RPMI8226 (cell line): ENCODE measurements at regions not wholly inside any gene's neighbourhood (a gene's known extent, or its start where the extent isn't known, plus 50 kb on each side); places are given as distances from the start of the nearest gene placed in this dataset.

ENCODE experiments used
- DNase-seq: peaks from one replicate; pipeline ENCODE4 v3.0.0-alpha.2; 2015

DNA sequence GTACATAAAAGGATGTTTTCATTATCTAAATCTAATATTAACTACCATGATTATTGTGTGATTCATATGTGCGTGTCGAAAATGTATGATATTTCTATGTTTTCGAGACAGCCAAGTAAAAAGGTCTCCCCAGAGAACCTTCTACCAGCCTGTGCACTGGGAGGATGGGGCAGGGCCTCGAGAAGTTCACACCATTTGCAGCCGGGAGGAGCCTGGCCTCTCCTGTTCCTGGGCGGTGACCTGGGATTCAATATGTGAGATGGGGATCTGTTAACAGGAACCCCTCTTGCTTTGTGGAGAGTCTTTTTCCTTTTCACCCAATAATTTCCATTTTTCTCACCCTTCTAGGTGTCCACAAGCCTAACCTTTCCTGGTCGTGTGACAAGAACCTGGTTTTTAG is 189.3 kb downstream of the IPO8 start:
- DNase-seq: no peak

DNA sequence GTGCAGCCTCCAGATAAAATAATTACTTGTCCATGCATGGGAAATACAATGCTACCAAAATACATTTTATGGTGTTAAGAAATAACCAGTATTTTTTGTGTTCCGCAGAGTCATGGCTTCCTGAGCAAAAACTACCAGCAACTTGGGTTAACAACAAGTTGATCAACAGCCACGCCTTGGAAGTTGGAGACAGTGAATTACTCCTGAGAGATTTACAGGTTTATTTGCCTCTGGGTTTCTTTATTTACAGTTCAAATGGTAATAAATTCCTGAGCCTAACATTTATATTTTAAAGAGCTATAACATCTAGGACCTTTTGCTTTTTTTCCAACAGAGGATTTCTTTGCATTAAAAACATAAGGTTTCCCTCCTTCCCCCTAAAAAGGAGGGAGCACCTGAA is 194.0 kb downstream of the IPO8 start:
- no peak for DNase-seq

DNA sequence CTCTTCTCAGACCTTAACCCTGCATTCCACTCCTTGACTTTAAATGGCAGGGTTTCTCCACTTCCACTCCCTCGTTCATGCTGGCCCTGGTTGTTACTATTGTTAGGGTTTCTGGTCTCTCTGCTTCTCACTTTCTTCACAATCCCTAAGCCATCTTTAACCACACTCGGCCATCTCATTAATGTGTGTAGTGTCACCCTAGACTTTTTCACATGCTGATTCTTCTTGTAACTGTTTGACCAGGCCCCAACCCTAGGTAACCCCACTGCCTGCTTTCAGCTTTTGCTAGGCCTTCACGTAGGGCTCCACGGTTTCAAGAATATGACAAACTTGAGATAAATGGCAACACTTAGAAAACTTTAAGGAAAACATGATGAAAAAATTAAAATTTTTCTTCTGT is 195.1 kb downstream of the IPO8 start:
- DNase-seq: no peak

DNA sequence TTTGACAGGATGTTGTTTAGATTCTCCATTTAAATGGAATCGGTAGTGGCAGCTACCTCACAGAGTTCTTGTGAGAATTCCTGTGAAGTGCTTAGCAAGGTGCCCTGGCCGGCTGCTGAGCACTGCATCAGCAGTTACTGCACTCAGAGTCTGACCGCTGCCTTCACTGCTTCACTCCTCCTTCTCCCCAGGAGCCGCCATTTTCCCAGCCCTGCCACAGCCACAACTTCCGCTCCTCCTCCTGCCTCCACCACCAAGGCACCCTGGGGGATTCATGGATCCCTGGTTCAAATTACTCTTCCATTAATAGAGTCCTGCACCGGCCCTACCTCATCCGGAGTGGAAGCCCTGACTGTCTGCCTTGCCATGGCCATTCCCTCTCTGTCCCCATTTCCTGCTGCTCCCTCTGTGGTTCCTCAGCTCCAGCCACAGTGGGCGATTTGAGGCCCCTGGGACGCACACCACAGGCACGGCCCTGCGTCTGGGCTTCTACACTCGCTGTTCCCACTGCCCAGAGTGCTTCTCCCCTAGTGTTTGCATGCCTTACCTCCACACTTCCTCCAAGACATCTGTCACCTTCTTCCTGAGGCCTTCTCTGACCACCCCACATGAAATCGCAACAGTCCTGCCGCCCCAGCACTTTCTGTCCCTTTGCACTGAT is 210.3 kb downstream of the IPO8 start:
- no peak for DNase-seq

DNA sequence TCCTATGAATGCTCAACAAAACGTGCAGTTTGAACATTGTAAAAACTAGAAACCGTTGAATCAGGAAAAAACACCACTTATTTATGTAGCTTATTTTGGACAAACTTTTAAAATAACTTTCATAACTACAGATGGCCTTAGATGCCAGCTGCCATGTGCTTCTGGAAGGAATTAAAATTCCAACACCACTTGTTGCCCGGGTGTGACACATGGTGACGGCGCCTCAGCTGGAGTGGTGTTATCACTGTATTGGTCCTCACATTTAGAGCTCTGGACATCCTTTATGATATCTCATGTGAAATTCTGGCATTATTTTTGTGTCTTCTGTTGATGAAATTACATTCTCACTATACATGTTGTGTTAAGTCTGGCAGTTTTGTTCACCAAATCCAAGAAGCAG is 211.0 kb downstream of the IPO8 start:
- no peak for DNase-seq

DNA sequence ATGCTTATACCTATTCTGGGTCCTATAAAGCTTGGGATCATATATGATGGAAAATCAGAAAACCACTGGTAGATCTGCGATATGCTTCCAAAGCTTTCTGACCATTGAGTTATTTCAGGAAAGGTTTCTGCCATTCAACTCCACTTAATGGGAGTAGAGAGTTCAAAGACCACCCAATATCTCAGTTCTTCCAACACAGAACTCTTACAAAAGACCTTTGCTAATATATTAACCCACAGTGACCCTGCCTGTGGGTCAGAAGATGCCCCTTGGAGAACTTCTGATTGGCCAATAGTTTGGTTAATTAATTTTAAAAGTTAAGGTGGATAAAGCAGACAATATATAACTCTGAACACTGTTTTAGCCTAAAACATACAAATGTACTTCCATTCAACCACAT is 213.0 kb downstream of the IPO8 start:
- no peak for DNase-seq

DNA sequence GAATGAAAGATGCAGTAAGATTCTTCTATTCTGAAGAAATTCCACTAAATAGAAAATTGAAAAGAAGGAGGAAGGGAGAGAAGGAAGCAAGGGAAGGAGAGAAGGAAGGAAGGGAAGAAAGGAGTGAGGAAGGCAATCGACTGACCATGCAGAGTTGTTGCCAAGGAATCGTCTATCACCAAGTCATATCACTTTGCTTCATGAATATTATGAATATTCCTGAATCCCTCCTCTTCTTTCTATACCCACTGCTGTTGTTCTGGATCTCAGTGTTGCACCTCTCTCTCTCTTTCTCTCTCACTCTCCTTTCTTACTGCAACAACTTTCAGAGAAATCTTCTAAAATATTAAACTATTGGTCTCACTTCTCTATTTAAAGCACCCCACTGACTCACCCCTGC is 222.4 kb downstream of the IPO8 start:
- no peak for DNase-seq

DNA sequence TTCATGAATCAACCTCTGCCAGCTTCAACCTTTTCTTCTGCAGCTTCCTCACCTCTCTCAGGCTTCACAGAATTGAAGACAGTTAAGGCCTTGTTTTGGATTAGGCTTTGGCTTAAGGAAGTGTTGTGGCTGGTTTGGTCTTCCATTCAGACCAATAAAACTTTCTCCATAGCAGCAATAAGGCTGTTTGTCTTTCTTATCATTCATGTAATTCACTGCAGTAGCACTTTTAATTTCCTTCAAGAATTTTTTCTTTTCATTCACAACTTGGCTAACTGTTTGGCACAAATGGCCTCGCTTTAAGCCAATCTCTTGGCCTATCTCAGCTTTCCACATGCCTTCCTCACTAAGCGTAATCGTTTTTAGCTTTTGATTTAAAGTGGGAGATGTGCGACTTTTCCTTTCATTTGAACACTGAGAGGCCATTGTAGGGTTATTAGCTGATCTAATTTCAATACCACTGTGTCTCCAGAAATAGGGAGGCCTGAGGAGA is 229.5 kb downstream of the IPO8 start:
- no peak for DNase-seq

DNA sequence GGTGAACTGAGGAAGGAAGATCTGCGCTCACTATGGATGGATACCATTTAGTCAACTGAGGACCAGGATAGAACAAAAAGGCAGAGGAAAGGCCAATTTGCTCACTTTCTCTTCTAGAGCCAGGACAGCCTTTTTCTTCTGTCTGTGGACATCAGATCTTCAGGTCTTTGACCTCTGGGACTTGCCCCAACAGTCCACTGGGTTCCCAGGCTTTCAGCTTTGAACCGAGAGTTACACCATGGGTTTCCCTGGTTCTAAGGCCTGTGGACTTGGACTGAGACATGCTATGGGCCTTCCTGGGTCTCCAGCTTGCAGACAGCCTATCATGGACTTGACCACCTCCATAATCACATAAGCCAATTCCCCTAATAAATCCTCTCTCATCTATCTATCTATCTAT is 232.0 kb downstream of the IPO8 start:
- DNase-seq: no peak

DNA sequence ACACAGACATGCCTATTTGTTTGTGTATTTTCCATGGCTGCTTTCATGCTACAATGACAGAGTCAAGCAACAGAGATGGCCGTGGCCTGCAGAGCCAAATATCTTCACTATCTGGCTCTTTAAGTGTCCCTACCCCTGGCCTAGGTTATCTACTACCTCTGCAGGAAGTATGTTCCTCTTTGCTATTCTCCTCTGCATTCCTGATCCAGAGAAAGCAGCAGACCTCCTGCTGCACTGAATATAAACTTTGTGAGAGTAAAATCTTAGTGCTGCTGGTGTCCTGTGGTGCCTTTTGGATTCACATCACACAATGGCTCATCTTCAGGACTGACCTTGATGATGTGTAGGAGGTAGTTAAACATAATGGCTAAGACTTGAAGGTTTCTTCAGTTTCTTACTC is 233.4 kb downstream of the IPO8 start:
- no peak for DNase-seq

DNA sequence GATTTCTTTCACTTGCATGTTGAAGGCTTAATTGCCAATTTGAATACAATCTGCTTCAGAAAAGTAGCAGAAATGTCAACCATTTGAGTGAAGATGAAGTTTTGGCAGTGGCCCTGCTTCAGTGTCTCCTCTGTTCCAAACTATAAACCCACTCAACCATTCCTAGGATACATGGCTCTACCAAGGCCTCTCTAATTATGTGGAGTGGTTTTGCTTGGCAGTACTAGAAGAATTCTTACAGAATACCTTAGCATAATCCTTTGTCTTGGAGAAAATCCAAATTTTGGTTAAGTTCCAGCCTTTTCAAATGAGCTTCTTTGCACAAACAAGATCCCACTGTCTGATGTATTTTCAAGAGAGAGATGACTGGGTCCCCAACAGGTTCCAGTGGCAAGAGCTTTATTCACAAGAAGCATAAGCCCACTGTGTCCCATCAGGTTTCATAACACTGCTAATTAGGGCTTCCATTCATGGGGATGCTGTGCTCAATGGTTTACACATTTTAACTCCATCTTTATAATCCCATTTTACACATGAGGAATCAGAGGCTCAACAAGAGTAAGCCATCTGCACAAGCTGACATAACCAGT is 234.5 kb downstream of the IPO8 start:
- DNase-seq: no peak

DNA sequence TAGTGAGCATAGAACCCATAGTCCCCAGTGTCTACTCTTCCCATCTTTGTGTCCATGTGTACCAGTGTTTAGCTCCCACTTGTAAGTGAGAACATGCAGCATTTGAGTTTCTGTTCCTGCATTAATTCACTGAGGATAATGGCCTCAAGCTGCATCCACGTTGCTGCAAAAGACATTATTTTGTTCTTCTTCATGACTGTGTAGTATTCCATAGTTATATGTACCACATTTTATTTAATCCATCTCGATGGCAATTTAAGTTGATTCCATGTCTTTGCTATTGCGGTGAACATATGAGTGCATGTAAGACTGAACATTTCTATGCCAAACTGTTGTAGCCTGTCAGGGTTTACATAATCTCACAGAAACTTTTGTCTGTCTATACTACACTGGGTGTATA is 237.2 kb downstream of the IPO8 start:
- DNase-seq: no peak

DNA sequence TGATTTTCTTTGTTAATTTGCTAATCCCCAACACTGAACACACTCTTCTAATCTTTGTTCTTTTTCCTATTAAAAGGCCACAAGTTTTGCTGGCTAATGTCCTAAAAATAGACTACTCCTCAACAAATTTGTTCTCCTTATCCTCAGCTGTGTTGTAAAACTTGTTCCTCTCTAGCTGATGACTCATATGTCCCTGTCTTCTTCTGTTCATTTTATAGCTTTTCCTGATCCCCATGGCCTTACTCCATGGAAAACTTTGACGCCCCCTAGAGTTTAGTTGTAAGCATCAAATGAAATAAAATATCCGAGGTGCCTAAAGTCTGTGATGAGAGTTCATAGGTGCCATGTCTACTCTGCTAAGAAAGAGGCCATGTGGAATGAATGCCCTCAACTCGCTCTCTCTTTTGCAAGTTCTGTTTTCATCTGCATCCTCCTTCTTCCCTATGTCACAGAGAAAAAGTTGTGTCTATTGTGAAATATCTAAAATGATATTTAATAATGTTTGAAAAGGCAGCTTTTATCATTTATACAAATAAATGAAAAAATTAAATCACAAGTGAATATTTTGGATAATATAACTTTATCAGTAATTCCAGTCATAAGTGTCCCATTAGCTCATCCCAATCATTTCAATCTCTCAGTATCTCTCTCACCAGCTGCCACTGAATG is 237.9 kb downstream of the IPO8 start:
- no peak for DNase-seq

DNA sequence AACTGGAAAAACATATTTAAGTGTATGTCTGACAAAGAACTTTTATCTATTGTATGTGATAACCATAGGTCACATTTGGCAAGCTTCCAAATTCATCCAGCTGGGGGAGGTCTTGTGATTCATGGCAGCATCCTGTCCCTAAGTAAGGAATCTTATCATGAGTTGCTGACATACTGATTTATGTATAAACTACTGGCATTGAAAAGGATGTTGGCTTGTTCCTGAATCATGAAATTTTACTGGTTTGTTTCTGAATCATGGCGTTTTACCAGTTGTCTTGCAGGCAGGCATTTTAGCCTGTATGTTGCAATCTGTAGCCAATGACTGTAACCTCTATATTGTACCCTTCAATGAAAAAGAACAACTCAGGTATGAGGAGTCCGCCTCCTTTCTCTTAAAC is 244.8 kb downstream of the IPO8 start:
- no peak for DNase-seq

DNA sequence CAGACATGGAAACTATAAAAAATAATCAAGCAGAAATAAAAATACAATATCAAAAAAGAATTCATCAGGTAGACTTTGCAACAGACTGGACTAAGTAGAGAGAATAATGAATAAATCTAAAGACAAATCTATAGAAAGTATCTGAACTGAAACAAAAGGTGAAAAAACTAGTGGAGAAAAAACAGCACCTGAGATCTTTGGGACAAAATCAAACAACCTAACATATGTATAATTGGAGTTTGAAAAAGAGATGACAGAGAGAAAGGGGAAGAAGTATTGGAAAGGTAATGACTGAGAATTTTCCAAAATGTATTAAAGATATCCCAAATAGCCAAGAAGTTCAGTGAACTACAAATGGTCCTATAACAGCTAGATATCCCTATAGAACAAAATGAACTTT is 245.4 kb downstream of the IPO8 start:
- no peak for DNase-seq

DNA sequence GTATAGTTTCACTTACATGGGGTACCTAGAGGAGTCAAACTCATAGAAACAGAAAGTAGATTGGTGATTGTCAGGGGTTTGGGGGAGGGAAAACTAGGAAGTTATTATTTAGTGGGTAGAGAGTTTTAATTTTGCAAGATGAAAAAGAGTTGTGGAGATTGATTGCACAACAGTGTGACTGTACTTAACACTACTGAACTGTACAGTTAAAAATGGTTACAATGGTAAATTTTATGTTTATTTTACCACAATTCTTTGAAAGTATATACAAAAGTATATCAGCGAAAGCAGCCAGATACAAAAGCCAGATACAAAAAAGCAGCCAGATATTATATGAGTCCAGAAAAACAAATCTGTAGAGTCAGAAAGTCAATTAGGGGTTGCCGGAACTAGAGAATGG is 247.6 kb downstream of the IPO8 start:
- DNase-seq: no peak

DNA sequence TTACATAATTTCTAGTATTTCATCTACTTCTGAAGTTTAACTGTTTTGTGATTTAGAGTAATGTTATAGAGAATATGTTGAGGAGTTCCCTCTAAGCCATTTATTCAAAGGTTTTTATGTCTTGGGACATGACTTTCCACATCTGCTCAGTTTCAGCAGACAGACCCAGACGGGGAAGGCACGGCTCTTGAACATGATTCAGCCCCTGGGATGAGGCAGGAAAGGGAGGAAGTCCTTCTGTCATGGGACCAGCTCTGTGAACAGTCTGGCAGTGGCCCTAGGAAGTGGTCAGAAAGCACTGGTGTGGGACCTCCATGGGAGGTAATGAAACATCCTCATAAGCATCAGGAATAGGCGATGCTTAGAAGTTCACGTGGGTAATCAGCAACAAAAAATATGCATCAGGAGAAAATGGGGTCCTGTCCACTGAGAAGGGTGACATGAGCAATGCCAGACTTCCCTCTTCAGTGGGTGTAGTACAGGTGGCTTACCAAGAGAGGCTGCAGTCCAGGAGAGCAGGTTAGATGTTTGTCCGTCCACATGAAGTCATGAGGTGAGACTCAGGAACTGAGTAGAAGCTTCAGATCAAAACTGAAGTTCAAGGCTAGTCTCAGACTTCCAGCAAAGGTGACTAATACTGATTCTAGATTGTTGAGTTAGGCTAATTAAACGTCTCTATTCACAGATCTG is 248.5 kb downstream of the IPO8 start:
- DNase-seq: no peak

DNA sequence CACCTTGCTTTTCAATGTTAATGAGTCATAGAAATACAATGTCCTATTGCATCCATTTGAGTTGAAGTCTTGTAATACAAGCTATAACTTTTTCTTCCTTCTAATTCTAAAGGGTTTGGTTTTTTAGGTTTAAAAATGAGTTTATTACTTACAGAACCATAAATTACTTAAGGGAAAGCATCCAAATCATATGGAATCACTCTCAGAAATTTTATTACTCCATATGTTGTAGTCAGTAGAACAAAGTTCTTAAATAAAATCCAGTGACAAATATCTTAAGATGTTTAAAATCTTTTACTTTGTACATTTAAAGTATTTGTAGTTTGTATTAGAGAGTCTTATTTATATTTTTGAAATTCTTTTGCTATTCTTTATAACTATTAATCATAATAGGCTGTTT is 253.2 kb downstream of the IPO8 start:
- no peak for DNase-seq

DNA sequence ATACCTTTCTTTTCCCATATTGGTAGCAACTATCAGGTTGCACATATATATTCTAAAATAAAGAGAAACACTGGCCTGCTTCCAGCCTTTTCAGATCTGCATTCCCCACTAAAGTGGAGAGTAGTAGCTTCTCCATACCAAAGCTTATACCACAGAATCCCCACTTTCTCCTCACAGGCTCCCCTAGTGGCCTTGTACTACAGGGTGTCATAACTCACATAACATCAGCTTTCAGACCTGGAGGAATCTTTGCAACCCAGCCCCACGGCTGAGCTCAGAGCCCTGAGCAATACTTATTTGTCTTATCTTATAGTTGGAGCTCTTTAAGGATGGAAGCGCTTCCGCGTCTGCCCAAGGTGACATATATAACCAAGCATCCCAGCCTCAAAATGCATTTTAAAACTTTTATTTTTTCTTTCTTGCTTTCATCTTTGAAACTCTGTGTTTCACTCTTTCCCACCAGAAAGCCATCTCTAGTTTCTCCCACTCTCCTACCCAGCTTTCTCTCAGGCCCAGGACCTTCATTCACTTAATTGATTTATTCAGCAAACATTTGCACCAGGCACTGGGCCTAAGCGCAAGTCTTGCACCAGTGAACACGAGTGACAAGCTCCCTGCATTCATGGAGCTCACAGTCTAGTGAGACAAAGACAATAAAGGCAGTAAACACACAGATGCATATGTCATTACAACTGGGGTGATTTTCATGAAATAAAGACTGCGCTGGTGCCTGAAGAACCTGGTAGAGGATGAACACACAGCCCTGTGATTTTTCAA is 254.7 kb downstream of the IPO8 start:
- peak; percentile 9 for DNase-seq

DNA sequence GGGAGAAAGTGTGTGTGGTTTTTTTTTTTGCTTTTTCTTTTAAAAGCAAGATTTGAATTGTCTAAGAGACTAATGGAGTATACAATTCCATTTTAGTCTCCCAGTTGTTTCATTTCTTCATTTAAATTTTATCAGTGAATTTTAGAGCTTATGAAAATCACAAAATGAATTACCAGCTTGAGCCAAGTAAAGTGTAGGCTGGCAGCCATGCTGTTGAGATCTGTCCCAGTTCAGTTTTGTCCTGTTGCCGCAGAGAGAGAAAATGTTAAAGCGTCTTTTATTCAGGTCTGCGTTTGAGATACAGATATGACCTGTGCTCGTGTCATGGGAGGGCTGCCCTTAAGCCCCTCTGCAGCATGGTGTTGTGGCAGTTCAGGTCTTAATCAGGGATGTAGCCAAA is 256.5 kb downstream of the IPO8 start:
- DNase-seq: no peak

DNA sequence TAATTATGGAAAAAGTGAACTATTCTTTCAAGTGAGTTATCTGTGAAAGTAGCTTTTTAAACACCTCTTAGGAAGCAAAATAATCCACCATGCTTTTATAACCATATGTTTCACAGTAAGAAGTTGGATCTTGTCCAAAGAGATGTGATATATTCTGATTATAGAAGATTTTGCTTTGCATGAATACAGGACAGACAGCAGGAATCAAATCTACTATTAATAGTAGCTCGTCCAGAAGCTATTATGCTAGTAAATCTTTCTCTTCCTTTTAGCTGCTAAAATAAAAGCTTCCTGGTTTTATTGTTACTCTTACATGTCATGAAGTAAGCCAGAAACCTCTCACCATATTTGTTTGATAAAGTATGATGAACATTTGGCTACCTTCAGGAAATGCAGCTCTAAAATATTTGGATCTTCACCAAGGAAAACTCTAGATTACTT is 257.0 kb downstream of the IPO8 start:
- DNase-seq: no peak

DNA sequence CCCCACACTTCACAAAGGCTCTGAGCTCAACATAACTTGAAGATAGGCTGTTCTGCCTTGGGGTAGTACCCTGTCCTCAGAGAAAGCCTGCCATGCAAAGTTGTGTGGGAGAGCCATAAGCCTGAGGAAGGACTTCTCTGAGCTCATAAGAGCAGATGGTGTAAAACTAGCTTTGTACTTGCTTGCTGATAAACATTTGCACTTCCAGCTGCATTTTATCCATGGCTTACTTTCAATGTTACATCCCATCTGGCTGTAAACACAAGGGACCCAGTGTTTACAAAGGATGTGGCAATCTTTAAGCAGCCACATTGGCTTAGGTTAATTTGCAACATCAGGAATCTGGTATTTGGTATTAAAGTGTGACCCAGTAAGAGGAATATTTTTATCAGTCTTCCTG is 258.1 kb downstream of the IPO8 start:
- no peak for DNase-seq

DNA sequence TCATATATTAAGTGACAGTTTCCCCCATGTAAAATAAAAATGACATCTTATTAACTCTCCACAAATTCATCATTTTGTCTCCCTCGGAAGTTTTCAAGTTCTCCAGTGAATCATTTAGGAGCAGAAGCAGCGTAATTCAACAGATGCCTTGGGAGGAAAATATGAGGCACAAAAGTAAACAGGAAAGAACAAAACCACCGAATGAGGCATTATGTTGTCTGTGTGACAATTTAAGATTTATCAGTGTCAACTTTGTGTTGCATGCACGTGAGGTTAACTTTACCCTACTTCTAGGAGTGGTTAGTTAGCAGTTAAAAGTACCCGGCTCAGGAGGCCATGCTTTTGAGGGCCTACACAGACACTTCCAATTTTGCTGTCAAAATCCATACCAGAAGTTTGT is 258.6 kb downstream of the IPO8 start:
- DNase-seq: no peak
